Stimulated activated CD8-positive, alpha-beta memory T cell treated with anti-CD3 and anti-CD28 coated beads, Interleukin-2, amount 100 ng/mL, for 48 hours (primary cell): ENCODE measurements at regions not wholly inside any gene's neighbourhood (a gene's known extent, or its start where the extent isn't known, plus 50 kb on each side); places are given as distances from the start of the nearest gene placed in this dataset.
"Not testable (repeated sequence)": the region's sequence is repeated elsewhere in the genome, so short reads cannot be mapped to it uniquely, and the experiment has no call there.

Source experiments
- DNase-seq, 2 donors: peaks; one replicate each; pipeline ENCODE4 v3.0.0-alpha.2; 2020; ENCODE audit warnings: low read depth in 2 of 2

GRCh38 chr5:56732121-56732520 is 83.2 kb upstream of the MAP3K1 start:
- DNase-seq = no peak

- not testable (repeated sequence) for DNase-seq
These were observed 83.9 kb upstream of the MAP3K1 start for GRCh38 chr5:56731473-56731872.

GRCh38 chr5:56729488-56729887 is 85.9 kb upstream of the MAP3K1 start:
- DNase-seq = no peak

- DNase-seq = no peak
These were observed 89.5 kb upstream of the MAP3K1 start for GRCh38 chr5:56725711-56726411.

- not testable (repeated sequence) for DNase-seq
These were observed 90.5 kb upstream of the MAP3K1 start for GRCh38 chr5:56724857-56725256.

- DNase-seq = no peak
These were observed 93.0 kb upstream of the MAP3K1 start for GRCh38 chr5:56722317-56722716.

- no peak for DNase-seq
These were observed 97.9 kb upstream of the MAP3K1 start for GRCh38 chr5:56717253-56717987.

- DNase-seq = no peak
These were observed 99.4 kb upstream of the MAP3K1 start for GRCh38 chr5:56715986-56716385.

GRCh38 chr5:56712895-56713591 is 102.3 kb upstream of the MAP3K1 start:
- no peak for DNase-seq

- no peak for DNase-seq
These were observed 104.3 kb upstream of the MAP3K1 start for GRCh38 chr5:56710826-56711590.

GRCh38 chr5:56706504-56706903 is 108.8 kb upstream of the MAP3K1 start:
- no peak for DNase-seq

GRCh38 chr5:56705217-56705616 is 110.1 kb upstream of the MAP3K1 start:
- DNase-seq = no peak

GRCh38 chr5:56703952-56704351 is 111.4 kb upstream of the MAP3K1 start:
- no peak for DNase-seq

- no peak for DNase-seq
These were observed 114.6 kb upstream of the MAP3K1 start for GRCh38 chr5:56700711-56701110.

GRCh38 chr5:56699538-56699937 is 115.8 kb upstream of the MAP3K1 start:
- no peak for DNase-seq

GRCh38 chr5:56698463-56699381 is 116.6 kb upstream of the MAP3K1 start:
- DNase-seq = no peak

- no peak for DNase-seq
These were observed 118.4 kb upstream of the MAP3K1 start for GRCh38 chr5:56696900-56697299.

GRCh38 chr5:56693220-56693579 is 122.1 kb upstream of the MAP3K1 start:
- peak; percentile 5 to 39 for DNase-seq

- DNase-seq = no peak
These were observed 122.8 kb upstream of the MAP3K1 start for GRCh38 chr5:56692359-56693219.

GRCh38 chr5:56688402-56688801 is 126.9 kb upstream of the MAP3K1 start:
- DNase-seq = no peak
